ENCODE measurements at regions not wholly inside any gene's neighbourhood (a gene's known extent, or its start where the extent isn't known, plus 50 kb on each side); places are given as distances from the start of the nearest gene placed in this dataset.

GRCh38 chr21:28439251-28439650, 553.4 kb downstream of the LTN1 start:
- Histone ChIP-seq H3K9me3 (replicated peaks; ENCODE audit: low read length) (no peaks in the 10 kb centered on the region), H3K4me3 (ENCODE audit: low read length) (no peak overlapping the region), H3K4me1 (ENCODE audit: control insufficient read depth, insufficient read depth, low read length) (peaks cover 50% of the 10 kb centered on the region)

GRCh38 chr21:28437061-28437460, 555.6 kb downstream of the LTN1 start:
- Histone ChIP-seq H3K9me3 (replicated peaks; ENCODE audit: low read length) (no peaks in the 10 kb centered on the region), H3K4me1 (ENCODE audit: control insufficient read depth, insufficient read depth, low read length) (peaks cover 32% of the 10 kb centered on the region), H3K4me3 (ENCODE audit: low read length) (no peak overlapping the region), H3K27me3 (ENCODE audit: control insufficient read depth, insufficient read depth, low read length) (no peaks in the 10 kb centered on the region), H3K36me3 (ENCODE audit: insufficient read depth, low read length) (no peaks in the 10 kb centered on the region), H3K9ac (ENCODE audit: low read depth, low read length) (no peak overlapping the region), H3K4me2 (ENCODE audit: low read length) (no peak overlapping the region)

More at GRCh38 chr21:28439251-28439650, 553.4 kb downstream of the LTN1 start:
- Histone ChIP-seq H3K4me2 (ENCODE audit: low read length) (peak overlapping the region; percentile 35), H3K36me3 (ENCODE audit: insufficient read depth, low read length) (no peaks in the 10 kb centered on the region), H3K27me3 (ENCODE audit: control insufficient read depth, insufficient read depth, low read length) (no peaks in the 10 kb centered on the region), H3K9ac (ENCODE audit: low read depth, low read length) (peak overlapping the region; percentile 41)

GRCh38 chr21:28436286-28436932, 556.3 kb downstream of the LTN1 start:
- H3K9ac ChIP-seq (ENCODE audit: low read depth, low read length): no peak overlapping the region
- H3K4me2 ChIP-seq (ENCODE audit: low read length): peak overlapping the region; percentile 7
- H3K4me3 ChIP-seq (ENCODE audit: low read length): no peak overlapping the region
- peaks cover 35% of the 10 kb centered on the region for H3K4me1 ChIP-seq (ENCODE audit: control insufficient read depth, insufficient read depth, low read length)
- H3K27me3 ChIP-seq (ENCODE audit: control insufficient read depth, insufficient read depth, low read length): no peaks in the 10 kb centered on the region
- no peaks in the 10 kb centered on the region for H3K9me3 ChIP-seq (replicated peaks; ENCODE audit: low read length)
- H3K36me3 ChIP-seq (ENCODE audit: insufficient read depth, low read length): no peaks in the 10 kb centered on the region

- Histone ChIP-seq H3K27me3 (ENCODE audit: control insufficient read depth, insufficient read depth, low read length) (no peaks in the 10 kb centered on the region), H3K36me3 (ENCODE audit: insufficient read depth, low read length) (no peaks in the 10 kb centered on the region), H3K4me3 (ENCODE audit: low read length) (no peak overlapping the region), H3K9me3 (replicated peaks; ENCODE audit: low read length) (no peaks in the 10 kb centered on the region), H3K4me1 (ENCODE audit: control insufficient read depth, insufficient read depth, low read length) (peaks cover 40% of the 10 kb centered on the region), H3K4me2 (ENCODE audit: low read length) (no peak overlapping the region), H3K9ac (ENCODE audit: low read depth, low read length) (no peak overlapping the region)
Measured at GRCh38 chr21:28431527-28432200, 561.0 kb downstream of the LTN1 start.

- no peaks in the 10 kb centered on the region for H3K27me3 ChIP-seq (ENCODE audit: control insufficient read depth, insufficient read depth, low read length)
- no peaks in the 10 kb centered on the region for H3K9me3 ChIP-seq (replicated peaks; ENCODE audit: low read length)
- H3K4me2 ChIP-seq (ENCODE audit: low read length): no peak overlapping the region
- no peak overlapping the region for H3K4me3 ChIP-seq (ENCODE audit: low read length)
- peaks cover 39% of the 10 kb centered on the region for H3K4me1 ChIP-seq (ENCODE audit: control insufficient read depth, insufficient read depth, low read length)
- no peaks in the 10 kb centered on the region for H3K36me3 ChIP-seq (ENCODE audit: insufficient read depth, low read length)
- no peak overlapping the region for H3K9ac ChIP-seq (ENCODE audit: low read depth, low read length)
Measured at GRCh38 chr21:28431022-28431421, 561.7 kb downstream of the LTN1 start.

- H3K9me3 ChIP-seq (replicated peaks; ENCODE audit: low read length): no peaks in the 10 kb centered on the region
- no peak overlapping the region for H3K4me3 ChIP-seq (ENCODE audit: low read length)
- H3K9ac ChIP-seq (ENCODE audit: low read depth, low read length): no peak overlapping the region
- no peaks in the 10 kb centered on the region for H3K36me3 ChIP-seq (ENCODE audit: insufficient read depth, low read length)
- H3K4me2 ChIP-seq (ENCODE audit: low read length): no peak overlapping the region
- H3K27me3 ChIP-seq (ENCODE audit: control insufficient read depth, insufficient read depth, low read length): no peaks in the 10 kb centered on the region
- H3K4me1 ChIP-seq (ENCODE audit: control insufficient read depth, insufficient read depth, low read length): peaks cover 41% of the 10 kb centered on the region
Measured at GRCh38 chr21:28429161-28429560, 563.5 kb downstream of the LTN1 start.

- Histone ChIP-seq H3K4me1 (ENCODE audit: control insufficient read depth, insufficient read depth, low read length) (peaks cover 53% of the 10 kb centered on the region), H3K9ac (ENCODE audit: low read depth, low read length) (peak overlapping the region; percentile 2), H3K36me3 (ENCODE audit: insufficient read depth, low read length) (no peaks in the 10 kb centered on the region), H3K4me2 (ENCODE audit: low read length) (no peak overlapping the region), H3K9me3 (replicated peaks; ENCODE audit: low read length) (no peaks in the 10 kb centered on the region), H3K4me3 (ENCODE audit: low read length) (no peak overlapping the region), H3K27me3 (ENCODE audit: control insufficient read depth, insufficient read depth, low read length) (no peaks in the 10 kb centered on the region)
Measured at GRCh38 chr21:28427394-28428022, 565.2 kb downstream of the LTN1 start.

- no peaks in the 10 kb centered on the region for H3K36me3 ChIP-seq (ENCODE audit: insufficient read depth, low read length)
- no peaks in the 10 kb centered on the region for H3K9me3 ChIP-seq (replicated peaks; ENCODE audit: low read length)
- H3K4me2 ChIP-seq (ENCODE audit: low read length): no peak overlapping the region
- peaks cover 60% of the 10 kb centered on the region for H3K4me1 ChIP-seq (ENCODE audit: control insufficient read depth, insufficient read depth, low read length)
- H3K4me3 ChIP-seq (ENCODE audit: low read length): no peak overlapping the region
- no peaks in the 10 kb centered on the region for H3K27me3 ChIP-seq (ENCODE audit: control insufficient read depth, insufficient read depth, low read length)
- H3K9ac ChIP-seq (ENCODE audit: low read depth, low read length): no peak overlapping the region
Measured at GRCh38 chr21:28426545-28426944, 566.1 kb downstream of the LTN1 start.

GRCh38 chr21:28423521-28424190, 569.0 kb downstream of the LTN1 start:
- H3K9ac ChIP-seq (ENCODE audit: low read depth, low read length): peak overlapping the region; percentile 13
- H3K36me3 ChIP-seq (ENCODE audit: insufficient read depth, low read length): no peaks in the 10 kb centered on the region
- no peaks in the 10 kb centered on the region for H3K9me3 ChIP-seq (replicated peaks; ENCODE audit: low read length)
- no peak overlapping the region for H3K4me3 ChIP-seq (ENCODE audit: low read length)
- H3K4me2 ChIP-seq (ENCODE audit: low read length): no peak overlapping the region
- peaks cover 59% of the 10 kb centered on the region for H3K4me1 ChIP-seq (ENCODE audit: control insufficient read depth, insufficient read depth, low read length)
- H3K27me3 ChIP-seq (ENCODE audit: control insufficient read depth, insufficient read depth, low read length): no peaks in the 10 kb centered on the region

GRCh38 chr21:28421716-28422524, 570.8 kb downstream of the LTN1 start:
- Histone ChIP-seq H3K27me3 (ENCODE audit: control insufficient read depth, insufficient read depth, low read length) (no peaks in the 10 kb centered on the region), H3K9me3 (replicated peaks; ENCODE audit: low read length) (no peaks in the 10 kb centered on the region), H3K4me1 (ENCODE audit: control insufficient read depth, insufficient read depth, low read length) (peaks cover 45% of the 10 kb centered on the region), H3K36me3 (ENCODE audit: insufficient read depth, low read length) (no peaks in the 10 kb centered on the region), H3K9ac (ENCODE audit: low read depth, low read length) (peak overlapping the region; percentile 56), H3K4me2 (ENCODE audit: low read length) (peak overlapping the region; percentile 1), H3K4me3 (ENCODE audit: low read length) (no peak overlapping the region)

- no peak overlapping the region for H3K4me2 ChIP-seq (ENCODE audit: low read length)
- H3K9me3 ChIP-seq (replicated peaks; ENCODE audit: low read length): no peaks in the 10 kb centered on the region
- no peaks in the 10 kb centered on the region for H3K27me3 ChIP-seq (ENCODE audit: control insufficient read depth, insufficient read depth, low read length)
- no peak overlapping the region for H3K4me3 ChIP-seq (ENCODE audit: low read length)
- H3K9ac ChIP-seq (ENCODE audit: low read depth, low read length): no peak overlapping the region
- peaks cover 38% of the 10 kb centered on the region for H3K4me1 ChIP-seq (ENCODE audit: control insufficient read depth, insufficient read depth, low read length)
- H3K36me3 ChIP-seq (ENCODE audit: insufficient read depth, low read length): no peaks in the 10 kb centered on the region
Measured at GRCh38 chr21:28419811-28420210, 572.9 kb downstream of the LTN1 start.

Data from skeletal muscle satellite cell (primary cell).